ENCODE measurements at regions not wholly inside any gene's neighbourhood (a gene's known extent, or its start where the extent isn't known, plus 50 kb on each side); places are given as distances from the start of the nearest gene placed in this dataset.

- Histone ChIP-seq H3K36me3 (no peaks in the 10 kb centered on the region), H3K4me1 (peaks cover 0 to 7% of the 10 kb centered on the region in 2 donors), H3K27ac (no peak overlapping the region), H3K4me3 (no peak overlapping the region), H3K9me3 (no peaks in the 10 kb centered on the region), H3K27me3 (no peaks in the 10 kb centered on the region)
- ATAC-seq (peak; percentile 96), DNase-seq (peak in 2 of 4 donors; percentile 75)
- no peak for TF ChIP-seq CTCF (IDR thresholded peaks at IDR 0.05)
- intact Hi-C loops (cut with DNase I) = no loop called here
Measured at GRCh38 chr3:184645336-184645735, 66.5 kb downstream of the MAGEF1 start.

GRCh38 chr3:184643442-184643841 is 68.4 kb downstream of the MAGEF1 start:
- no peak for DNase-seq
- intact Hi-C loops (cut with DNase I) = no loop called here
- H3K4me3 ChIP-seq = no peak overlapping the region
- H3K9me3 ChIP-seq = no peaks in the 10 kb centered on the region
- H3K27me3 ChIP-seq = no peaks in the 10 kb centered on the region
- H3K4me1 ChIP-seq = peaks cover 0 to 7% of the 10 kb centered on the region in 2 donors
- TF ChIP-seq CTCF (IDR thresholded peaks at IDR 0.05) = no peak
- H3K27ac ChIP-seq = no peak overlapping the region
- H3K36me3 ChIP-seq = no peaks in the 10 kb centered on the region
- no peak for ATAC-seq

- Histone ChIP-seq H3K4me3 (no peak overlapping the region), H3K27me3 (no peaks in the 10 kb centered on the region), H3K36me3 (no peaks in the 10 kb centered on the region), H3K4me1 (peaks cover 0 to 14% of the 10 kb centered on the region in 2 donors), H3K9me3 (no peaks in the 10 kb centered on the region), H3K27ac (no peak overlapping the region)
- no peak for TF ChIP-seq CTCF (IDR thresholded peaks at IDR 0.05)
- DNase-seq = no peak
- no peak for ATAC-seq
- intact Hi-C loops (cut with DNase I) = no loop called here
Measured at GRCh38 chr3:184642631-184643285, 69.1 kb downstream of the MAGEF1 start.

GRCh38 chr3:184641430-184641829 is 70.4 kb downstream of the MAGEF1 start:
- intact Hi-C loops (cut with DNase I) = no loop called here
- no peak for TF ChIP-seq CTCF (IDR thresholded peaks at IDR 0.05)

GRCh38 chr3:184639351-184639750 is 72.5 kb downstream of the MAGEF1 start:
- Histone ChIP-seq H3K27ac (no peak overlapping the region), H3K4me1 (peaks cover 9 to 26% of the 10 kb centered on the region in 2 donors), H3K4me3 (no peak overlapping the region), H3K9me3 (no peaks in the 10 kb centered on the region), H3K27me3 (no peaks in the 10 kb centered on the region), H3K36me3 (no peaks in the 10 kb centered on the region)
- ATAC-seq = no peak
- TF ChIP-seq CTCF (IDR thresholded peaks at IDR 0.05) = no peak
- DNase-seq = no peak
- intact Hi-C loops (cut with DNase I) = no loop called here

More at GRCh38 chr3:184641430-184641829, 70.4 kb downstream of the MAGEF1 start:
- H3K4me1 ChIP-seq = peaks cover 6 to 25% of the 10 kb centered on the region in 2 donors
- ATAC-seq (no peak), DNase-seq (no peak)
- H3K27ac ChIP-seq = no peak overlapping the region
- H3K36me3 ChIP-seq = no peaks in the 10 kb centered on the region
- H3K4me3 ChIP-seq = no peak overlapping the region
- no peaks in the 10 kb centered on the region for H3K9me3 ChIP-seq
- H3K27me3 ChIP-seq = no peaks in the 10 kb centered on the region
